ENCODE measurements at regions not wholly inside any gene's neighbourhood (a gene's known extent, or its start where the extent isn't known, plus 50 kb on each side); places are given as distances from the start of the nearest gene placed in this dataset.
A peak's percentile ranks its signal among the peaks of the same experiment; 100 is the strongest.

DNA sequence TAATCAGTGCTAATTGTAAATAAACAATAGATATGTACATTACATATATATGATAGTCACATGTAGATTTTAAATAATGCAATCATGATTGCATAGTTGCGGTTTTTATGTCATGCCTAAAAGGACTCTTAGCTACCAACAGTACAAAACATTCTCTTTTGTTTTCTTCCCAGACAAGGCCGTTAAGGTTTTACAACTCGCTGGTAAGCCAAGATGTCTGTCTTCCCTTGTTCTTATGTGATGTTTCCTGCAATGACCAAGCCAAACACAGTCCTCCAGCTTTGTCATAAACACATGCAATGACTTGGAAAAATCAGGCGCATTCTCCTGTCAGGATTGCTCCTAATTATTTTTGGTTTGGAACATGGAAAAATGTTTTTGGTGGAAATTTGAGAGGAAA, 192.3 kb upstream of the GLI3 start:
- DNase-seq: no peak

DNA sequence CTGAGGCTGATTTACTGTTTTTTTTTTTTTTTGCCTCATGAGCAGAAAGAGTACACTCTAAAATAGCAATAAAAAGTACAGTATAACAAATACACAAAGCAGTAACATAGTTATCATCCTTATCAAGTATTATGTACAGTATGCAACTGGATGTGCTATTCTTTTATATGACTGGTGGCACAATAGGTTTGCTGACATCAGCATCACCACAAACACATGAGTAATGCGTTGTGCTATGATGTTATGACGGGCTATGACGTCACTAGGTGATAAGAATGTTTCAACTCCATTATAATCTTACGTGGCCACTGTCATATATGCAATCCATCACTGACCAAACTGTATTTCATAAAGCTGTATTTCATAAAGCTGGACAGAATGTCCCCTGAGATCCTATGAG, 189.2 kb upstream of the GLI3 start:
- DNase-seq: no peak

DNA sequence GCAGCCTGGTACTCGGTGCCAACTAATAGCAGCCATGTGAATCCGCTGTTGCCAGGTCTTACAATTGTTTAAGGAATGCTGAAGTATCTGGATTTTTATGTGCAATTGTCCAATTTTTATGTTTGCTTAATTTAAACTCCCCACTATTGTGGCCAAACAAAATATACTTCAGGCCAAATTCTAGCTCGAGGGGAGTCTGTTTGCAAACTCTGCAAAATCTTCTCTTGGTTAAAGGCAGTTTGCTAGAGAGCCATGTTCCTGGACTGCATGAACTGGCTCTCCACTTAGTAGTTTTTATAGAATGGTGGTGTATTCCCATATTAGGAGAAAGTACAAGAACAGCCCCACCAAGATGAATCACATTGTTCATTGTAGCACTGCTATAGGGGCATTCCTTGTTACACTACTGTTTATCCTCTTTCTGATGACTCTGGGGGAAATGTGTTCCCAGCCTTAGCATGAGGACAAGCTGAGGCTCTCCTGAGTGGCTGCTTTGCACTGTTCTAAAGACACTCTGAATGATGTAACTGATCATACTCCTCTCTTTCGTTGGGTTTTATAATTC, 178.0 kb upstream of the GLI3 start:
- DNase-seq: no peak

DNA sequence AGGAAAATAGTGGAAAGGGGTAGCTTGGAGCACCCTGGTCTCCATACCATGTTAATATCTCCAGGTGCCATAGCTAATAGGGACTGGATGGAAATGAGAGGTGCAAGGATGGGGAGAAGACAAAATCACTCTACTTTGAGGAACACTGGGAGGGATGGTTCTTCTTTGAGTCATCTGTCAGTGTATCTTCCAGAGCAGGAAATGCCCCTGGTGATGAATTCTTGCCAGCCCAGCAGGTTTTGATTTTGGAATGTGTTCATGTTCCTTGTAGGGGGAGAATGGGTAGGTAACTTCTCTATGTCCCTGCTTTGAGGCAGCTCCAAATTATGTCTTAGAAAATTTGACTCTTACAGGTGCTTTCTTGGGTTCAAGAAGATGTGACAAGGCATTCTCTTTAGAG, 177.0 kb upstream of the GLI3 start:
- DNase-seq: no peak

DNA sequence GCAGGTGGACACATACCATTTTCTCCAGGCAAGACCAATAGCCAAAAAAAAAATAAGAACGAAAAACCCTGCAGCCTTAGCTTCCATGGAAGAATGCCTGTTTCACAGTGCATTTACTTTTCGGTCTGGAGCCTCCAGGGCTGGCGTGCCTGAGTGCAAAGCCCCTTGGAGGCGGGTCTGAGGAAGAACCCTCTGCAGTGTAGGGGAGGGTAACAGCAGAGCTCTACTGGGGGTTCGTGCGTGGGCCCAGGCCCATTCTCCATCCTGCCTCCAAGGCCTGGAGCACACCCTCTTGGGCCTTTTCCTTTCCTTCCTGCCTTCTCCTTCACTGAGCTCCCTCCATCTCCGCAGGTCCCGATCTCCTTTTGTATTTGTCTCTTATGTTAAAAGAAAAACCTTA, 172.3 kb upstream of the GLI3 start:
- DNase-seq: no peak

DNA sequence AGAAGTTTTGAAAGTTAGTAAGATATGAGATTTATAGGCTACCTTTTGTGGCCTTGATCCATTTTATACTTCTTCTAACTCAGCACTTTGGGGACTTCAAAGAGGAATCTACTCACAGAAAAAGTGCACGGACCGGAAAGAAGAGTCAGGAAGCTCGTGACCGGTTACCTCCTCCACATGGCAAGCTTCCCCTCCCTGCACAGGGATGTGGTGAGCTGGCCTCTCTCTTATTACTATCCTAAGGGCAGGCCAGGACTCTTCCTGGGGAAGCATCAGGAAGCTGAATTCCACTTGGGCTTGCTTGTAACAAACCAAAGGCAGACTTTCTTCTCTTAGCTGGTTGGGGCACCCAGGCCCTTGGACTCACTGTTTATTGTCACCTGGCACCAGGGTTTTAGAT, 170.8 kb upstream of the GLI3 start:
- no peak for DNase-seq

DNA sequence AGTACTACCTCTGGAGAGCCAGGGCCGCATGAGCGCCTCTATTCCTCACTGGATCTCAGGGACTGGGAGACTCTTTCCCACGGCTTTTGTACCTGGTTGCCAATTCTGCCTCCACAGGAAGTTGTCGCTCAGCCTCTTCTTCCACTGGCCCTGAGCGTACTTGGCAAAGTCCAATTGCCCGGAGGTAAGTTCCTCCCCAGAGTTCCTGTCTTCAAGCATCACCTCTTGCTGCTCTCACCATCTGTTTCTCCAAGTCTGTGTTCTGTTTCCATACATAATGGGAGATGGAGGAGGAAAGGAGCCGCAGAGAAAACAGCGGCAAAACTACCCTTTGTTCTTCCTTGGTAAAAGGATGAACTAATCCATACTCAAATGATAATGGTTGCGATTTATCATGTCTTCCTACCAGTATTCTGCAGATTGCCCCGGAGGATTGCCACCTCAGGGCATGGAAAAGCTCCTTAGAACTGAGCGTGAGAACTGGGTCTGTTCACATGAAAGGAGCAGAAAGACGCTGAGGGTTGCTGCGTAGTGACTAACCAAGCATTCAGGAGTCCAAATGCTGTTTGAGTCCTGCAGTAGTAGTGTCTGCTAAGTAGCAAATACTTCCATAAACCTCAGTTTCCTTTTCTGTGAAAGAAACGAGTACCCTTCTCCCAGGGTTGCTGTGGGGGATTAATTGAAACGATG, 170.2 kb upstream of the GLI3 start:
- no peak for DNase-seq

DNA sequence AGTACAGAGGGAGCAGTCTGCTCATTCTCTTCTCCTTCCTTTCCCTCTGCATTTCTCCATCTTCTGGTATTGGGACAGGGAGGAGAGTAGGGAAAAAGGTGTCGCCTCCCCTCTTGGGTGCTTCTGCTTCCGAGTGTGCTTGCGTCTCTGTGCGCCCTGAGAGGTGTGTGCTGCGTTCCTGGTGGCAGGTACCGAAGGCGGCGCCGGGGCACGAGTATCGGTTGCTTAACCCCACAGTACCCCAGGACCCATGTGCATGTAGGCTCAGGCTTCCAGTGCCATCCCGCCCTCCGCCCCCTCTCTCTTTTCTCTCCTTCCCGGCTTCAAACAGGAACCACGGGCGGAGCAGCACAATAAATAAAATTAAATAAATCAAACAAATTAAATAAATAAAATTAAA, 169.3 kb upstream of the GLI3 start:
- no peak for DNase-seq

DNA sequence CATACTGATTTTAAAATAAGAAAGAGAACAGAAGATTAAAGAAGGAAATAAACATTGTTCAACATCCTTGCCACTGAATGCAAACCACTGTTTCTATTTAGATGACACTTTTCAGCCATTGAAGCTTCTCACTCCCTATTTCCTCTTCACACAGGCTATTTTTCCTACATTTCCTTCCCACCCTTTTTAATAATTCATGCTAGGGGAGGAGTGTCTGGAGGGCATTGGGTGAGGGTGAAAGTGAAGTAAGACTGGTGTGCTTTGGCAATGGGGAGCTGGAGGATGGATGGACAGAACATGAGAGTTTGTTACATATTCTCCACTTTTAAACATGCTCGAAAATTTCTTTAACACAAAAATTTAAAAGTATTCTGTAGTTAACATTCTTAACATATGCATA, 168.8 kb upstream of the GLI3 start:
- DNase-seq: no peak

DNA sequence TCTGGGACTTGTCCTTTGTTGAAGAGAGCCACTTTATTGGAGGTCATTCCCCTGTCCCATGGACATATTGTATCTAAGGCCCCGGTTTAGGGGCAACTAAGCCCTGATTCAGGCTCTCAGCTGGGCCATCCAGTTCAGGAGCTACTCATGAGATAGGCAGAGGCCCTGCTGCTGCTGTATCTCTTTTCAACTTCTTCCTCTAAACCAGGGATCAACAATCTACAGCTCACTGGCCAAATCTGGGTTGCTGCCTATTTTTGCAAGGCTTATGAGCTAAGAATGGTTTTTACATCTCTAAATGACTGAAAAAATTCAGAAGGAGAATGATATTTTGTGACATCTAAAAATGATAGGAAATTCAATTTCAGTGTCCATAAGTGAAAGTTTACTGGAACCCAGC, 166.8 kb upstream of the GLI3 start:
- no peak for DNase-seq

DNA sequence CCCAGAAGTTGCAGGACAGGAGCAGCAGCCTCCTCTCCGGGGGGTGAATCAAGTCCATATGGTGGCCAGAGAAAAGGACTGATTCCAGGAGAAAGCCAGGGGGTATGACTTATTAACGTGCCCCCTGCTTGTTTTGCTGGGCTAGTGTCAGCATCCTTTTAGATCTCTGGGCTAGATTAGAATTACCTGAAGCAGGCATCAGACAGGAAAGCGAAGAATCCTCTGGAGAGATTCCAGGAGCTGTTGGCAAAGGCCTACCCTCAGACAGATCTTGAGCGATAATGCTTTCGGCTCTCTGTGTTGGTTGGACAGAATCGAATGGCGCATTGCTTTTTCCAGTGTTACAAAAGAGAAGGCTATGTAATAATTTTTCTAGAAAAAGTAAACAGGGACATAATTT, 164.0 kb upstream of the GLI3 start:
- no peak for DNase-seq

DNA sequence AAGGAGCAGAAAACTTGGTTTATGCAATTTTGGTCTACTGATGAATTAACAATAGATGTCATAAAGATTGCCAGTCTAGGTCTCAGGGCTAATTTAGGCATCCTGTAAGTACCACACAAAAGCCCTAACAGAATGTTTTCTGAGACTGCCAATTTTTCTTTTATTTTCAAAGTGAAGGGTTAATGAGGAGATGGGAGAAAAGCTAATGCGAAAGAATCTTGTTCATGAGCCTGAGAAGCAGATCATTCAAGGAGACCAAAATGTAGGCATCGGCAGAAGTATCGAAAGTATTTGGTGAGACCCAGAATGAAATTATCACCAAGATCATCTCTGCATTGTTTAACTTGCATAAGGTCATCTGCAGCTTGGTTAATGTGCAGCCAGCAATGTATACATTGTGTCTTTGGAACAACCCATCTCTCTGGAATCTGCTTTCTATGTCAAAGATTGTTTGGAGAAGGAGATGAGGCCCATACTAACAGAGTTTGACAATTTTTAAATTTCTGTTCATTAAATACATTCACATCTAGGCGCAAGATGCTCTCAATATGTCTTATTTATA, 163.3 kb upstream of the GLI3 start:
- no peak for DNase-seq

DNA sequence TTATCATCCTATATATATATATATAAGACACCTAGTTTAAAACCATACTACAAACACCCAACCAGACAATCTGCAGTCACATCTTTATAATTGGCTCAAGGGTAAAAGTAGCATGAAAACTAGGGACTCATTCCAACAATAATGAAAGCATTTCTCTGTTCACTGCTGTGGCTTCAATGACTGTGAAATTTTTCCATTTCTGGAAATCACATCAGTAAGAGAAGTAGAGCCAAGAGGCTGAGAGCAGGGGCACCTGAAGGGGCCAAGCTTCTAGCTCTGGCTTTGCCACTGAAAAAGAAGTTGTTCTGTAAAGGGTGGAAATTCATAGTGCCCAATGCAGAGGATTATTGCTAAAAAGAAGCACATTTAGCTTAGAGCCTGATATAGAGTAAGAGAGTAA, 158.6 kb upstream of the GLI3 start:
- DNase-seq: no peak

DNA sequence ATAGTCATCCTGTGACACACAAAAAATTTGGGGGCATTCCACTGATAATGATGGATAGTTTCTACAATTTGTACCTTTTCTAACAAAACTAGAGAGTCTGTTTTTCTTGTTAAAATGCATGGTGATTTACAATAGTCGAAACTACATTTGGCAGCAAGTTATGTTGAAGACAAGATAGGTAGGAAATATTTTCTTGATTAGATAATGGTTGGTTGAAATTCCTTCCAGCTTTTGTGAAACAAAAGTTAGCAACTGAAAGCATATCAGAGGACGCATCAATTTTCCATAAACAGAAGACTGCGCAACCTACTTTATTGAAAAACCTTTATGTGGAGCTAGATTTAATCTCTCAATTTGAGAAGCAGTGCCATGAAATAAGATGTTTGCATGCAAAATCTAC, 155.8 kb upstream of the GLI3 start:
- DNase-seq: no peak

DNA sequence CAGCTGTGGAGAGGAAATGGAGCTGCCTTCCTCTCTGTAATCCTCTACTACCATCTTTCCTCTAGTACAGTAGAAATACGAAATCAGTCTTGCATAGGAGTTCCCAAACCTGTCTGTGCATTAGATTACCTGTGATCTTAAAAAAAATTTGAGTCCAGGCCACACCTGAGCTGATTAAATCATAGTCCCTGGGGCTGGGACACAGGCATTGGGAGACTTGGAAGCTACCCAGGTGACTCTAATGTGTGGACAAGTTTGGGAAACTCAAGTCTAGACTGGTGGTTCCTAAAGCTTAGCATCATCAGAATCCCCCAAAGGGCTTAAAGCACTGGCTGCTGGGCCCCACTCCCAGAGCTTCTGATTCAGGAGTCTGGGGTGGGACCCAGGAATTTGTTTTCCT, 152.7 kb upstream of the GLI3 start:
- no peak for DNase-seq

DNA sequence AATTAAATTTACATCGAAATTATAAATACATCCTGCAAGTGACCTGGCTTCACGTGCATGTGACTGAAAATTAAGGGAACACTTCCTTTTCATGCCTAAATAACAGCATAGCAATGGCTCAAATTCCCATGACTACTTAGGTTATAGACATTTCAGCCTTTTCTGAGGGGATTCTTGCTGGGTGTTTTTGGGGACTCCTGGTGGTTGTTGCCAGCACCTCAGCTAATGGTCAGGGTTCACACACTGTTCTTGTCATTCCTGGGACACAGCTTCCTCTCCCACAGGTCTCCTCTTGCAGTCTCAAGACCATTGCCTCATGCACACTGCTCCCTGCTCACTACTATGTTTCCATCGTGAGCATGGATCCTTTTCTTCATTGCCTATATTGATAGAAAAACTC, 148.9 kb upstream of the GLI3 start:
- DNase-seq: no peak

DNA sequence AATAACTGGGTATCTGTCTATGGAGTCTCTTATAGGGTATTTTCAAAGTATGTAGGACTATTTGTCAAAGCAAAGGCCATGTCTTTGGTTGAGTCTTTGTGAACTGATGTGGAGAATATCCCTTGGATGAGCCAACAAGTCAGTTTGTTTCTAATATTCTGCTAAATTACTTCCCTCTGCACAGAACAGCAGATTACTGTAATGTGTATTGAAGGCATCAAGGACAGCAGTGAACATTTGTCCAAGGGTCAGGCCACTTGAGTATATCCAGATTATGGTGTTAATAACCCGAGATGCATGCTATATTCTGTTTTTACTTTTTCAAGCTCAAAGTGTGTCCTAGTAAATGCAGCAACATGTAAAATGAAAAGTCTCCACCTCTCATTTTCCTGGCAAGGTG, 144.2 kb upstream of the GLI3 start:
- no peak for DNase-seq

DNA sequence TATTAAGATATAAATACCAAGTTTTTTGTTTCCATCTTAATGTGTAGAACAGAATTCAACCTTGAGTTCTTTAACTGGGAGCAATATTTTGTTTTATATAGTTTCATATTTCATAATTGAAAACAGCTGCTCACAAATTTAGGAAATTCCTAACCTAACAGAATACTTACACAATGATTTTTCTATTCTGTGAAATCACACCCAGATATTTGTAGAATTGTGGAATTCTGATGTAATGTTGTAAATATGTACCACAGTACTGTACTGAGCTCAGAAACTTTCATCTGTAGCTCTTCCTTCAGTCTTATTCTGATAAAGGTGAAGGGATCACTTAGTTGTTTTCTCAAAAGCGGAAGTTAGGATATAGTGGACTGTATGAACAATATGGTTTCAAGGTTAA, 143.4 kb upstream of the GLI3 start:
- no peak for DNase-seq

DNA sequence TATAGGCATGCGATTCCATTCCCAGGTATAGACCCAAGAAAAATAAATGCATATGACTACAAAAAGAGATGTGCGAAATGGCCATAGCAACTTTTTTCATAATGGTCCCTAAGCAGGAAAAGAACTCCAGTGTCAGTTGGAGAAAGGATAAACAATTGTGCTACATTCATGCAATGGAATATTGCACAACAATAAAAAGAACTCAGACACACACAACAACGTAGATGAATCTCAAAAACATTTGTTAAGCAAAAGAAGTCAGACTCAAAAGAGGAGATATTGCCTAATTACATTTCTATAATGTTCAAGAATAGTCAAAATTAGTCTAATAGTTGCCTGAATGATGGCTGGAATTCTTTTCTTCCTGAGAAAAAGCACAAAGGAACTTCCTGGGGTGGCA, 141.1 kb upstream of the GLI3 start:
- DNase-seq: no peak

DNA sequence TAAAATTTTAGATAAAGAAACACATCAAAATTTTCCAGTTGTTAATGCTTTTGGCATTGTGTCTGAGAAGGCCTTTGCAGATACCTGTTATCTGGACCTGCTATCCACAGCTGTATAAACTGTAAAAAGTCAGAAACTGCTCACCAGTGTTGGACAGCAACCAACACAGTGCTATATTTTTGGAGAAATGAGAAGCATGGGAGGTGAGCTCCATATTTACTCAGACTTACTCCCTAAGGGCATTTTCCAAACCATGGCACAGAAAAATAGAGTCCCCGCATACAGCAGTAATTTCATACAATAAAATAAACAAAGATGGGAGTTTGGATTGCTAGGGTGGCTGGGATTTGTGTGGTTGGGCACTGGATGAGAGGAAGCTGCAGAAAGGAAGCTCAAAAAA, 136.3 kb upstream of the GLI3 start:
- DNase-seq: no peak

DNA sequence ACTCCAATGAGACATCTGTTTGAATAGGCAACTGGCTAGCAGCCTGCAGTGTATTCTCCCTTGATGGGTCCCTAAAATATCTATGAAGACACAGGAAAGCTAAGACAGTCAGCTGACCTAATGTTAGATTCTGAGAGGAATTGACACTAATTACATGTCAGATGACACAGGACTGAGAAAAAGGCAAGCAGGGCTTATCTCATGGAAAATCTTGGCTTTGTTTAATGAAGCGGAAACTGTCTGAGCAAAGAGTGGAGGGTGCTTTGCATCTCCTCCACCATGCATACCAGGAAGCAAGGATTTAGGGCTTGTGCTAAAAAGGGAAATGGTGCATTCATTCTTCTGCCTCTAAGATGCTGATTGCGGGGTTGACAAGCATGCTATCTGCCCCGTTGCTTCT, 135.5 kb upstream of the GLI3 start:
- DNase-seq: peak; percentile 4

DNA sequence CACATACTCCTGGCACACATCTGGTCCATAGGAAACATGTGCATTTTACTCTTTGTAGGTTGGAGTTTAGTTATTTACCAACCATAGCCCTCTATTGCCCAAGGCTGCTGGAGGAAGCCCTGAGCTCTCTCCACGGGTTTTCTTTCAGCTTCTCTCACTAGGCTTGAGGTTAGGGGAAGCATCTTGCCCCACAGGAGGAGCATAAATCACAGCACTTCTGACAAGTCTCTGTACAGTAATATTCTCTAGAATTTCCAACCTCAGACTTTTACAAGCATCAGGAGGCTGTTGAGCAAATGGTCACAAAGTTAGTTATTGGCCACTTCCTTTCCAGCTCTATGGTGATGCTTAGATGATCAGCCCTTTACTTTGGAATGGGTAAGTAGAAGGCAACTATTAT, 122.9 kb upstream of the GLI3 start:
- DNase-seq: no peak

DNA sequence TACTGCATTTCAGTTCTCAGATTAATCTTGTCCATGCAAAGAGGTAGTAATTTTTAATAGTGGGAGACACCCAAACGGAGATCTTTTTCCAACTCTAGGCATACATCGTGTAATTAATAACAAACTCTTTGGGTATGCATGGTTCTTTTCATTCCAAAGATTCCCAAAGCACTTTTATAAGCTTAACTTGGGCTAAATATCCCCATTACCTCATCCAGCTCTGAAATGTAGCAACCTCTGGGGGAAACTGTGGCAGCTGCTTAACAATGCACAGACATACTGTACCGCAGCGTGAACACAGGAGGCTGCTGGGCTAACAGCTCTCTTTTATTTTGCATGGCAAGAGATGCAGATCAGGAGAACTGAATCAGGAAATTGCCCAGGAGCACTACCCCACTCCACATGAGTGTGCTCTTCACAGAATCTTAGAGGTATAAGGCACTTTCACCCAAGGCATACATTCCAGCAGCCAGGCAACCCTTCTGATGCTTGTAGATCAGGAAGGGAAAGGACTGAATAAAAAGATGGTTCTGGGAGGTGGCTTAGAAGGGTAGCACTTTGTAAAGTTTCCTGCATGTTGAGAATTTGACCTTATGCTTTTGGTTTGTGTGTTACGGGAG, 114.4 kb upstream of the GLI3 start:
- DNase-seq: no peak

DNA sequence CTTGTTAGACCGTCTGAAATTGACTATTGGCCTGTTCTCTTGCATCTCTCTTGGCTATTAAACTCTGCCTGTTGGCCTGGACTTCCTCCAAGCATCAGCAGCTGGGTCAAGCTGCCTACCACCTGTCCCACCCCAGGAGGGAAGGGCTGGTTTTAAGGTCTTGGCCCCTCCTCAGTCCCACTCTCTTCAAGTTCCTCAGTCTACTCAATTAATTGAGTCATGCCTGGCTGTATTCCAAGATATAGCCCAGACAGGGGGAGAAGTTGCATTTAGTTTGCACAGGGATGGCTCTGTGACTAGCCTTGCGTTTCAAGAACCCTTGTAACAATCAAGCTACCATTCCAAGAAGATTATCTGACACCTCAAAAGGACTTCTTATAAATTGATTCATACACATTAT, 113.8 kb upstream of the GLI3 start:
- DNase-seq: no peak

DNA sequence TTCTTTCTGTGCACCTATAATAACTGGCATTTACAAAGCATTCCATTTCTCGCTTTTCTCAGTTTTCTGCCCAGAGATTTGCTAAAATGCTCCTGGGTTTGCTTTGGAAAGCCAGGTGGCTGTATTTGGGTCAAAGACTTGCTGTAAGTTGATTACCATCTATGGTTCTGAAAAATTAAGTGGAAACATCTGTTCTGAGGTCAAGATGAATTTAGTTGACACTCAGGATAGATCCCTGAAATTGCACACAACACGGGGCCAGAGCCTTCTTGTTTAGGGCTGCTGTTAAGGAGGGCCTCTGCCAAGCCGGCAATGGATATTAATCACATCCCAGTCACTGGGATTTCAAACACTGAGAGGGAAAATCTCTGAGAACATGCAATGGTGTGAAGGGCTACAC, 111.6 kb upstream of the GLI3 start:
- peak; percentile 7 for DNase-seq
